GM13976 (cell line): ENCODE measurements at regions not wholly inside any gene's neighbourhood (a gene's known extent, or its start where the extent isn't known, plus 50 kb on each side); places are given as distances from the start of the nearest gene placed in this dataset.
"Not testable (repeated sequence)": the region's sequence is repeated elsewhere in the genome, so short reads cannot be mapped to it uniquely, and the experiment has no call there.

ENCODE experiments used
- DNase-seq: peaks from one replicate; pipeline ENCODE4 v3.0.0; 2012; ENCODE audit warnings: low spot score
- CTCF ChIP-seq: IDR thresholded peaks from 2 replicates; pipeline ENCODE4 v1.5.1; 2012; ENCODE audit warnings: borderline replicate concordance, mild to moderate bottlenecking; ENCODE audit not compliant: insufficient read depth; ENCODE audit errors: extremely low read depth, missing control alignments, control extremely low read depth
- in situ Hi-C: fragments of 300-500 bp; cut with MboI; formaldehyde crosslinking; loops from one replicate; pipeline ENCODE4 v1.12.0; 2022; ENCODE audit warnings: low sequenced_read_pairs, mixed read lengths, inconsistent platforms; ENCODE audit not compliant: unreplicated experiment

GRCh38 chr2:215726070-215726469 is 287.3 kb downstream of the MREG start:
- DNase-seq = no peak
- in situ Hi-C loops = no loop called here

GRCh38 chr2:215724146-215724545 is 288.3 kb upstream of the FN1 start:
- DNase-seq = no peak
- in situ Hi-C loops = no loop called here
- TF ChIP-seq CTCF = no peak

More at GRCh38 chr2:215726070-215726469, 287.3 kb downstream of the MREG start:
- no peak for TF ChIP-seq CTCF

- in situ Hi-C loops = no loop called here
- no peak for DNase-seq
- no peak for TF ChIP-seq CTCF
Observed at GRCh38 chr2:215723631-215724011, 287.8 kb upstream of the FN1 start.

- in situ Hi-C loops = no loop called here
- DNase-seq = no peak
- no peak for TF ChIP-seq CTCF
Observed at GRCh38 chr2:215722986-215723630, 287.2 kb upstream of the FN1 start.

GRCh38 chr2:215722125-215722524 is 286.3 kb upstream of the FN1 start:
- no peak for DNase-seq
- in situ Hi-C loops = no loop called here
- TF ChIP-seq CTCF = no peak

- DNase-seq, in situ Hi-C loops: not testable (repeated sequence)
Observed at GRCh38 chr2:215721515-215721914, 285.6 kb upstream of the FN1 start.

- in situ Hi-C loops = no loop called here
- DNase-seq = no peak
- no peak for TF ChIP-seq CTCF
Observed at GRCh38 chr2:215718890-215719289, 283.0 kb upstream of the FN1 start.
